NCI-H1105 (cell line): ENCODE measurements at regions not wholly inside any gene's neighbourhood (a gene's known extent, or its start where the extent isn't known, plus 50 kb on each side); places are given as distances from the start of the nearest gene placed in this dataset.
"Not testable (repeated sequence)": the region's sequence is repeated elsewhere in the genome, so short reads cannot be mapped to it uniquely, and the experiment has no call there.

Experiments used
- DNase-seq: peaks from one replicate; lab custom pipeline; 2025; lab: John Stamatoyannopoulos, UW

DNA sequence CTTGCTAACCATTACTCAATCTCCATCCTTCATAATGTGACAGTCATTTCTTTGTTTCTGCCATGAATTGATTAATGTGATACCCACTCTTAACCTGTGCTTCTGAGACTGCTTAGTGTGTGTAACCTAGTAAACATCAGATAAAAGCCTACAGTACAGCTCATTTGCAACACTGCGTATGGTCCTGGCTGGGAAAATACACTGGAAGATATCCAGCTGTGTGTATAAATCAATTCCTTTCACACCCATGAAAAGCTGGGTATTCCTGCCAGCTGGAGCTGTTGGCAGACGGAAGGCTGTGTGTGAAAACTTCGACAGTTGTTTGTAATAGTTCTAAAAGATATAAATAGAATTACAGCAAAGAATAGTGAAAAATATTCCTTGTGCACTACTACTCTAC, 509.2 kb downstream of the FRK start:
- DNase-seq: peak; percentile 83

DNA sequence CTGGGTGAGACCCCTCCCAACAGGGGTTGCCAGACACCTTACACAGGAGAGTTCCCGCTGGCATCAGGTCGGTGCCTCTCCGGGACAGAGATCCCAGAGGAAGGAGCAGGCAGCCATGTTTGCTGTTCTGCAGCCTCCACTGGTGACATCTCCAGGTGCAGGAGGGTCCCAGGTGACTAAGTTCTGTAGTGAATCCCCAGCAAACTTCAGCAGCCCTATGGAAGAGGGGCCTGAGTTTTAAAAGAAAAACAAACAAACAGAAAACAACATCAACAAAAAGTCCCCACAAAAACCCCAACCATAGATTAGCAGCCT, 515.1 kb downstream of the FRK start:
- DNase-seq: no peak

DNA sequence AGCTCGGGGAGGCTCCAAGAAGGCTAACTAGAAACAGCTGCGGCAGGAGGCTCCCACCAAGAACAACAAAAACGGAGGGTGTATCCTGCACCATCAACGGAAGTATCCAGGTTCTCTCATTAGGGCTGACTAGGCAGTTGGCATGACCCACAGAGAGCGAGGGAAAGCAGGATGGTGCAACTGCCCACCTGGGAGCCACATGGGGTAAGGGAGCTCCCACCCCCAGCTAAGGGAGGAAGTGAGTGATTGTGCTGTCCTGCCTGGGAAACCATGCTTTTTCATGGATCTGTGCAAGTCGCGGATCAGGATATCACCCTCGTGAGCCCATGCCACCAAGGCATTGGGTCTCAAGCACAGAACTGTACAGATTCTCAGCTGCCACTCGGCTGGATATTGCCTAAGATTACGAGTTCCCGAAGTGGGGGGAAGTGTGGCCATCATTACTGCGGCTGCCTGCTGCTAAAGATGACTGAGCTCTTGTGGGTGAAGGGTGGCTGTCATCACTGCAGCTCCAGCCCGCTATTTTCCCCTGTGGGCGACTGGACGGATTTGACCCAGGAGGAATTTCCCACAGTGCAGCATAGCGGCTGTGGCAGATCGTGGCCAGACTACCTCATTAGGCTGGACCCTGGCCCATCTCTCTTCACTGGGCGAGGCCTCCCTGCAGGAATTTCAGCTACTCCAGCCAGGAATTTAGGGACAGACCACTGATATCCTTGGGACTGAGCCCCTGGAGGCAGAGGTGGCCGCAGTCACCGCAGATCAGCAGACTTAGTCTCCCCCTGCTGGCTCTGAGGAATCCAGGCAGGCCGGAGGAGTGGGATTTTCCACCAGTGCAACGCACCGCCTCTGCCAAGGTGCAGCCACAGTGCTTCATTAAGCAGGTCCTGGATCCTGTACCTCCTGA, 515.7 kb downstream of the FRK start:
- no peak for DNase-seq

DNA sequence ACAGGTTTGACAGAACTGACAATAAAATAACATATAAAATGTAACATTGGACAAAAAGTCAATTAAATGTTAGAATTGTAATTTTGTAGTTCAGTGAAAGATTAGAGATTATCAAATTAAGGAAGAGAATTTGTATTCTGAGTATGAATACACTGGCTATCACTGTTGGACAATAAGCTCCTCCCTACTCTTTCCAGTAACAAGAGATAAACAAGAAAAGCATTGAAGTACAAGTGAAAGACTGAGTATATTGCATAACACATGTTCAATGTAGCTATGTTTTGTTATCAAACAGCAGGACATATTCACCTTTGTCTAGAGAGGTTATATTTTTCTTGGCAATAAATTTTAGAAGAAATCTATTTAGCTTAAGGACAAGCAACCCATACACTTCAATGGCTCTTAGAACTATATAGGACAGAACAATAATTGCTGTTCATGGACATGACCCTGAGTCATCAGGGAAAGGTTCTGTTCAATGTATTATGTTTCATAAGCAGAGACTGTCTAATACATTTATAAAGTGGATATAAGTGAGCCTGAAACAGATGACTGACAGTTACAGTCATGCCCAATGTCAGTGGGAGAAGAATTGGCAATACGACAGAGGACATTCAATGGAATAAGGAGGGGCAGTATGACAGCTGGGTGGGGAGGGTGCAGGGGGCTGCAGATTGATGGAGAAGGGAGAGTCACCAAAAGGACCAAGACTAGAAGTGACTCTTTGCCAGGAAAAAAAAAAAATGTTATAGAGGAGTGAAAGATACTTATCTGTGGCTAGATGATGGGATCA, 520.4 kb downstream of the FRK start:
- no peak for DNase-seq

DNA sequence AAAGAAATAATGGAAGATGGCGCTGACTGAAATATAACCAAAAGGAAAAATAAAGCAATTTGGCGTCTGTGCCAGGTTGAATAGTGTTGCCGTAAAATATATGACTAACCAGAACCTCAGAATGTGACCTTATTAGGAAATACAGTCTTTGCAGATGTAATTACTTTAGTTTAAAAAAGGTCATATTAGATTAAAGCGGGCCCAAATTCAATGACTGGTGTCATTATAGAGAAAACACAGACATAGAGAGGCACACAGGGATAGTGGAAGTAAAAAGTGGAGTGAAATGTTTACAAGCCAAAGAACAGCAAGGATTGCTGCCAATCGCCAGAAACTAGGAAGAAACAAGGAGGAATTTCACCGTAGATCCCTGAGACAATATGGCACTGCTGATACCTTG, 521.2 kb downstream of the FRK start:
- DNase-seq: no peak

DNA sequence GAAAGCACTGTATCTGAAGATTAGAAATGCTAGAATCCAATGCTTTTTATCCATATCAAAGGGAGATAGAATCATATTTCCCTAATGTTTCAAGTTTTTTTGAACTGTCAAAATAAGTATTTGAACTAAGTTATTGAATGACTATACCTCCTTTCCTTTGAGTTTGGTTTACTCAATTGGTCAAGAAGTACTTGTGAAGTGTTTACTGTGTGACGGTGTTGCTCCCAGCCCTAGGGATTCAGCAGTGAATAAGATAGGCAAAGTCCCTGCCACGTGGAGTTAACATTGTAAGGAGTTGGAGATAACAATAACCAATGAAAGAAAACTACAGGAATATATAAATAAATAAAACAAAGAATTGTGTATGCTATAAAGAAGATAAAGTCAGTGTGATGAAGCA, 535.9 kb downstream of the FRK start:
- DNase-seq: no peak

DNA sequence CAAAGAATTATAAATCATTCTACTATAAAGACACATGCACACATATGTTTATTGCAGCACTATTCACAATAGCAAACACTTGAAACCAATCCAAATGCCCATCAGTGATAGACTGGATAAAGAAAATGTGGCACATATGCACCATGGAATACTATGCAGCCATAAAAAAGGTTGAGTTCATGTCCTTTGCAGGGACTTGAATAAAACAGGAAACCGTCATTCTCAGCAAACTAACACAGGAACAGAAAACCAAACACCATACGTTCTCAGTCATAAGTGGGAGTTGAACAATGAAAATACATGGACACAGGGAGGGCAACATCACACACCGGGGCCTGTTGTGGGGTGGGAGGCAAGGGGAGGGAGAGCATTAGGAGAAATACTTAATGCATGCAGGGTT, 538.9 kb downstream of the FRK start:
- not testable (repeated sequence) for DNase-seq

DNA sequence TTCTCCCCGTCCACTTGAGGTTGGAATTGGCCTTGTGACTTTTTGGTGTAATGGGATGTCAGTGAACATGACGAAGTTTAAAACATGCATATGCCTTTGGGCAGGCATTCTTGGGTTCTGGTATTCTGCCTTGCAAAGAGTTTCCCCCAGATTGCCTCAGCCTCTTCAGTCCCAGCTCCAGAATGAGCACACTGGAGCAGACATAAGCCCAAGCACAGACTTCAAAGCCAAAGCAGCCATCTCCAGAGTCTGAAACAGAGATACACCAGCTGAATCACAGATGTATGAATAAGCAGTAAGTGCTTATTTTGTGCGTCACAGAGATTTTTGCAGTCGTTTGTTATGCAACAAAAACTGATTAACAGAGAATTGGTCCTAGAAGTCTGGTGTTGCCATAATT, 546.0 kb downstream of the FRK start:
- DNase-seq: no peak

DNA sequence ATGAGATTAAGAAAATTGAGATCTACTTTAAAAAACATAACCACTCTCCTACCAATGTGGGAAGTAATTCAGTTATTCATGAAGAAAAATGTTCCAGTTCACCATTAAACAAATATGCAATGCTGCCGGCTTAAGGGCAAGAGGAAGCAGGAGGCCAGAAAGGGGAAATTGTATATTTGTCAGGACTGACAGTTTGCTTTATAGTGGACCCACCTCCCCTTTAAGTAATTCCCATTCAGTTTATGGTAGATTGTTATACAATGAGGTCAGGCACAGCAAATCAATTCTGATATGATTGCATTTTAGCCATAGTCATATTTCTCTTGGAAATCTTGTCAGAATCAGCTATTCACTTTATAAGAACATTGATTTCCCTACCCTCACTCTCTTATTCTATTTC, 547.8 kb downstream of the FRK start:
- no peak for DNase-seq

DNA sequence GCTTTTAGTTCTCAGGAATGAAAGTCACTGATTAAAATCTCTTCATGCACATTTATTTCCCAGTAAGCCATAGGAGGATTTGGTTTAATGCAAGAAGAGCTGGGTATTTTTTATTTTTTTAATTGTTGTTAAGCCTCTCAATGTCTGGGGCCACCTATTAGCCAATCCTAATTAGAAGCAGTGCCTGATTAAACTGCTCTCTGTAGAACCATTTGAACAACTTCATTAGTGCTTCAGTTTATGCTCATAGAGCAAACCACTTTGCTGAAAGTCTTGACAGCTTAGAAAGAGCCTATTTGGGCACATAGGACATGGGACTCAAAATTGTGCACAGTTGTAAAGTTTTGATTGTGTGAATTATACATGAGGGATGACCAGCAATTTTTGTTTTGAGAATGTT, 548.9 kb downstream of the FRK start:
- DNase-seq: no peak

DNA sequence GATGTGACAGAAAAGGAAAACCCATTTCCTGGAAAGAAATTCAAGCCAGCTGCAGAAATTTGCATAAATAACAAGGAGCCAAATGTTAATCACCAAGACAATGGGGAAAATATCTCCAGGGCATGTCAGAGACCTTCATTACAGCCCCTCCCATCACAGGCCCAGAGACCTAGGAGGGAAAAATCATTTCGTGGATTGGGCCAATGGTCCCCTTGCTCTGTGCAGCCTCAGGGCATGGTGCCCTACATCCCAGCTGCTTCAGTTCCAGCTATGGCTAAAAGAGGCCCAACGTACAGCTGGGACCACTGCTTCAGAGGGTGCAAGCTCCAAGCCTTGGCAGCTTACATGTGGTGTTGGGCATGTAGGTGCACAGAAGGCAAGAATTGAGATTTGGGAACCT, 558.3 kb downstream of the FRK start:
- not testable (repeated sequence) for DNase-seq

DNA sequence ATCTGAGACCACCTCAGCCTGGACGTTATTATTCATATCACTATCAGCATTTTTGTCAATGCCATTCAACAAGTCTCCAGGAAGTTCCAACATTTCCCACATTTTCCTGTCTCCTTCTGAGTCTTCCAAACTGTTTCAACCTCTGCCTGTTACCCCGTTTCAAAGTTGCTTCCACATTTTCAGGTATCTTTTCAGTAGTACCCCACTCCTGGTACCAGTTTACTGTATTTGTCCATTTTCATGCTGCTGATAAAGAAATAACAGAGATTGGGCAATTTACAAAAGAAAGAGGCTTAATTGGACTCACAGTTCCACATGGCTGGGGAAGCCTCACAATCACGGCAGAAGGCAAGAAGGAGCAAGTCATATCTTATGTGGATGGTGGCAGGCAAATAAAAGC, 565.5 kb downstream of the FRK start:
- DNase-seq: no peak

DNA sequence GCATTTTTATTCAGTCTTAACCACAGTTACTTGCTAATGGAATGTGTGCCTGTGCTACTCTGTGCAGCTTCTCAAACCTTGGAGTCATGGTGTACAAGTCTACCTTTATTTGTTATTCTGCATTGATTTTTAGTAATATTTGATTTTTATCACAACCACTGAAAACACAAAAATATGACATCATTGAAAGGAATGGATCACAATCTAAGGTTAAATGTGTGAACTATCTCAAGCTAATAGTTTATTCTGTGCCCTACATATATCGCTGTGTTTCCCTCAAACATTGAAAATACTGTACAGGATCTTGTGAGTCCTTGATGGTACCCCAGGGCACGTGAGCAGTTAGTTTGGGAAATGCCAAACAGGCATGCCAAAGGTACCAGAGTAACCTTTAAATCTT, 573.4 kb downstream of the FRK start:
- no peak for DNase-seq

DNA sequence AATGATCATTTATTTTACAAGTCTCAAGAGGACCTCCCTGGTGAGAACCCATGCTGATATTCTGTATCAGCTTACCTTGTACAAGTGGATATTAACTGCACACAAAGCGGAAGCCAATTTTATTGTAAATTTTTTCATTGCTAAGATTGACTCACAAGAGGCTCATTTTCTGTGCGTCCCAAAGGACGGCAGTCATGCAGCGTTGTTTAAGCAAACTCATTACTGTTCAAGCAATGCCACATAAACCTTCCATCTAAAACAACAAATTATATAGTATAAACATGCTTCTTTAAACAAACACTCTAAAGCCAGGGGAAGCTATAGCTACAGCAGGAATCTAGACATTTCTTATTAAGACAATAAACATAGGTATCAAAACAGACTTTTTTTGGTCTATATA, 575.3 kb downstream of the FRK start:
- DNase-seq: peak; percentile 54

DNA sequence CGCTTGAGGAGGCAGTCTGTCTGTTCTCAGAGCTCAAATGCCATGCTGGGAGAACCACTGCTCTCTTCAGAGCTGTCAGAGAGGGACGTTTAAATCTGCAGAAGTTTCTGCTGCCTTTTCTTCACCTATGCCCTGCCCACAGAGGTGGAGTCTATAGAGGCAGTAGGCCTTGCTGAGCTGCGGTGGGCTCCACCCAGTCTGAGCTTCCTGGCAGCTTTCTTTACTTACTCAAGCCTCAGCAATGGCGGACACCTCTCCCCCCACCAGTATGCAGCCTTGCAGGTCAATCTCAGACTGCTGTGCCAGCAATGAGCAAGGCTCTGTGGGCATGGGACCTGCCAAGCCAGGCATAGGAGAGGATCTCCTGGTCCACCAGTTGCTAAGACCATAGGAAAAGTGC, 580.1 kb downstream of the FRK start:
- DNase-seq: not testable (repeated sequence)

DNA sequence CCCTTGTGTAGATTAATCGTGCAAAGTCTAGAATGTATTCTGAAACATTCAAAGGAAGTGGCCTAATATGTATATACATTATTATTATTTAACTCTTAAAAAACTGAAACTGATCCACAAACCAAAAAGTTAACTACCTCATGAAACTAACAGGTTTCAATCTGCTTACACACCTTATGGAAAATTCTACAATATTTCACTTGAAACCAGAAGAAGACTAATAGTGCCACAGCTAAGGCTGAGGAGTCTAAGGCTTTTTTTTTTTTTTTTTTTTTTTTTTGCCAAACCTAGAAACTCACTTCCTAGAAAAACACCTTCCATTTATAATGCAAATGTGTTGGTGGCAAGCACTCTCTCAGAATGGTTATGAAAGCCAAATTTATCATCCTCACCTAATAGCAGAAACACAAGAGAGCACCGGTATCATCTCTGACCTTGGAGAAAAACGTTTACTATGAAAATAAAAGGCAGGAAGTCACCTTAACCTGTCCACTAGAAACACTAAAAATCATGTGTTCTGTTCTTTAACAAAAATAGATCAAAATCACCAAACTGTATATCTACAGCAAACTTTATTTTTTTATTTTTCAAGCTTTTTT, 586.1 kb downstream of the FRK start:
- no peak for DNase-seq

DNA sequence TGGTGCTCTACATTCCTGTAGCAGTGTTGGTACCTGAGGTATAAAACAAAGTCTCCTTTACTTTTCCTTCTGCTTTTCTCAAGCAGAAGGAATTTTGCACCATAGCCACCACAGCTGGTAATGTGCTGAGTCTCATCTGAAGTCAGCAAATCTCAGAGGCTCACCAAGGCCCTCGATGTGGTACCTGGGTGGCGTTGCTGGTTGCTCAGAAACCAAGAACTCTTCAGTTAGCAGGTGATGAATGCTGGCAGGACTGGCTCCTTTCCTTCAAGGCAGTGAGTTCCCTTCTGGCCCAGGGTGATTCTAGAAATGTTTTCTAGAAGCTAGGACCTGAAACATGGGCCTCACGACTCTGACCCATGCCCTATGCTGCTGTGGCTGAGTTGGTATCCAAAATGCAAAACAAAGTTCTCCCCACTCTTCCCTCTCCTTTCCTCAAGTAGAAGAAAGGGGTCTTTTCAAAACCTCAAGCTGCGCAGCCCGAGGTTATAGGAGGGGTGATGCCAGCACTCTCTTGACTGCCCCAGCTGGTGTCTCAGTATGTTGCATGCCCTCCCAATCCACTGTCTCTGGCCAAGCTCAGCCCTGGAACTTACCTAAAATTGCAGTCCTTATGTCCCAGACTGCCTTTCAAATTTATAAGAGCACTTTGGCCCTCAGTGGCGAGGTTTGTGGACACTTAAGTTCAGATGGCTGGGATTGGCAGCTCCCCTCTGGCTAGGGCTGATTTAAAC, 592.3 kb downstream of the FRK start:
- DNase-seq: no peak

DNA sequence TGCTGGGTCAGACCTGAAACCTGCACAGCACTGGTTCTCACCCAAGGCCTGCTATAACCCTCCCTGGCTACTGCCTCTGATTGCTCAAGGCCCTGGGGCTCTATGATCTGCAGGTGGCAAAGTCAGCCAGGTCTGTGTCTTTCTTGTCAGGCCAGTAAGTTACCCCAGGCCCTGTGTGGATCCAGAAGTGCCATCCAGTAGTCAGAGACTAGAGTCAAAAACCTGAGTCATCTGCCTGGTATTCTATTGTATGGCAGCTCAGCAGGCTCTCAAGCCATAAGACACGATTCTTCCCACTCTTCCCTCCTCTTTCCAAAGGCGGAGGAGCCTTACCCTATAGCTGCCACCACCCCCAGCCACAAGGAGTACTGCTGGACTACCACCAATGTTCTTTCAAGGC, 593.0 kb downstream of the FRK start:
- DNase-seq: no peak

DNA sequence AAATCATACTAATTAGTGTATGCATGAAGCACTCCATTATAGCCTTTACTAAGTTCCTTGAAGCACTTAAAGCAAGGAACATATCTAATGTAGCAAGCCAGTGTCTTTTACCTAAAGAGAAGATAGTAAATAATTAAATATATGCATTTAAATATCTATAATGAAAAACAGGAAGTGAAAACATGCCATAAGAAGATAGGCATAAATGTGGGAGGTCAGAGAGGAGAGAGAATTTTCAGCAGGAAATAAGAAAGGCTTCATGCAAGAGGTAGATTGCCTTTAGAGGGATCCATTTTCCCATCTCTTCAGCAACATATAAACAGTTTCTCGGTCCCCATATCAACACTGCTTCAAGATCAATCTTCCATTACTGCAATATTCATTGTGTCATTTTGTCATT, 599.8 kb downstream of the FRK start:
- no peak for DNase-seq

DNA sequence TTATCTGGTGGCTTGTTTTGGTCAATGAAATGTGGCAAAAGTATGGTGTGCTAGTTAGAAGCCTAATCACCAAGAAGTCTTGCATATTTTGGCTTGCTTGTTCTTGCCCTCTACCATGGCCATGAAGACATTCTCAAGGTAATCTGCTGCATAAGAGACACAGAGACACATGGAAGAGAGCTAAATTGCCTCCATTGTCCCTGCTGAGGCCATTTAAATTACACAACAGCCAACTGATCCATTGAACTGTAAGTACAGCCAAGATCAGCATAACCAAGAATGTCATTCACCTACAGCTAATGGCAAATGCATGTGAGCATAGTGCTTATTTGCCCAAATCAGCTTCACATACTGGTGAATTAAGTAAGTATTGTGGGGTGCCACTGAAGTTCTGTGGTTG, 603.8 kb downstream of the FRK start:
- no peak for DNase-seq

DNA sequence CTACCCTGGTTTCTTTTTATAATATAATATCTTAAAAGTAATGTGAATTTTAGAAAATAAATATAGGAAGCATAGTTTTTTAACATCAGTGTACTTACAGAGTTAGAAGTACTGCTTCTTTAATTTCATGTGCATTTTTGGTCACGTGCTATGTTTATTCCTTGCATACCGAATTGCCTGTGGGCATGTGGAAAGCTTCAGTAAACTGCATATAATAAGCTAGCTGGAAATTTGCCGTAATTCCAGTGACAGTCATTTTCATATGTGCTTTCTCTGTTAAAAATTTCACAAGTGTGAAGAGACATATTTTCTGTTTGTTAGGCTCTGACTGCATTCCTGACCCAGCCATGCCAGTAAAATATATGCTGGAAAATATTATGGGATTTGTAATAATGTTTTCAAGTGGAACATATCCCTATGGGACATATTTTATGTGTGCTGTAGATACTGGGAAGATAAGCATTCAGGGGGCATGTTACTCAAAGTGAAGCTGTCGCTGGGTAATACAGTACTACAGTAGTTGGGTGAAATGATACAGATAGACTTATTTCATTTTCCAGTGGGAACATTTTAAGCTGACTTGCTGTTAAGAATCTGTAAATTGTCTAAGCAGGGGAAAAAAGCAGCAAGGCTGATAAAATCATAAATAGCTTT, 616.7 kb downstream of the FRK start:
- DNase-seq: no peak

DNA sequence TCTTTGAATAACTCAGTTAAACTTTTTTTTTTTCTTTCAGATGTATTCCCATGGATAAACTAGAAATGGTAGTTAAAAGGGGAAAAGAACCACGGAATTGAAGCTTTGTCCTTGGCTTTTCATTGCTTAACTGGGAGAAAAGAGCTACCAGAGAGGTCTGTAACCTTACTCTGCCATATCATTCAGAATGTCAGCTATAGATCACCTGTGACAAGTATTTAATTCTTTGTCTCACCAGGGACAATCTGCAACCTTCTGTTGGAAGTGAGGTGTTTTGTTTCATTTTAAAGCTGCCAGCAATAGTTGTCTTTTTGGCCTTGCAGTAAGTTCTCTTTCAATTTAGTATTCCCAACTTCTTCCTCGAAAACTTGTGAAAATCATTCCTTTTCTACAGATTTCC, 618.4 kb downstream of the FRK start:
- DNase-seq: no peak
